NCI-H748 (cell line): ENCODE measurements at regions not wholly inside any gene's neighbourhood (a gene's known extent, or its start where the extent isn't known, plus 50 kb on each side); places are given as distances from the start of the nearest gene placed in this dataset.

ENCODE experiments used
- DNase-seq: peaks from one replicate; lab custom pipeline; 2025; ENCODE audit not compliant: unreplicated experiment; lab: John Stamatoyannopoulos, UW

DNA sequence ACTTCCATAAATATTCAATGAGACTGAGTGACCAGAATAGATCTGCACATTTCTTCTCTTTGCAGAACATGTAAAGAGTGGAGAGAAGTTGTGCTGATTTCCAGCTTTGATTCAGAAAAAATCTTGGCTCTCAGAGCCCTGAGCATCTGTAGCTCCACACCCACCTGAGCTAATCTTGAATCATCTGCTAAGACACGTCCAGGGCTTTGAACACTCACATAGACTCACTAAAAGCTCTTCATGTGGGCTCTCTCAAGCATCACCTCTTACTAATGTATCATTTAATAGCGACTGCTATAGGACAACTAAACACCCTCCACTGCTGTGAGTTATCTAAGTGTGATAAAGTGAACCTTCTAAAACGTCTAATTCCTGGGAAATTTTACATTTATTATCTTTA lies 147.7 kb upstream of the GRIA3 start:
- DNase-seq, result no peak

DNA sequence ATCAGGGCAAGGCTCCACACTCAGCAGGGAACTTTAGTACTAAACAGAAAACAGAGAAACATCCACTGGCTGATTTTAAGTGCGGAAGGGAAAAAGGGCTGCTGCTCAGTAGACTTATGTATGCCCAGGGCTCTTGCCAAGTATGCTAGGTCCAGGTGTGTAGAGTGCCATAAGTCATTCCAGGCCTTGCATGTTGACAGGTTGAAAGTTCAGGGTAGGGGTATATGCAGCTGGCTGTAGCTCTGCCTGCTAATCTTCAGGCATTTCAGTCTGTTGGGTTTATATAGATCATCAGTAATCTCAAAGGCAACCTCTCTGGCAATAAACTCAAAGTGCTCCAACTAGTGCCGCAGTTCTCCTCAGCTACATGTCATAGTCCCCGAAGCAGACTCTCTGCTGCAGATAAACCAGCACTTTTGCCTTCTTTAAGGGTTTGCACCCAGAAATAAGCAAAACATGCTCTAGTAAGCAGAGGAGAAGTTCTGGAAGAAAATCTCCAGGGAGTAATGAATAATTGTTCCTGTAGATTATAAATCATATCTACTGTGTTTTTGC lies 134.9 kb upstream of the GRIA3 start:
- no peak for DNase-seq

DNA sequence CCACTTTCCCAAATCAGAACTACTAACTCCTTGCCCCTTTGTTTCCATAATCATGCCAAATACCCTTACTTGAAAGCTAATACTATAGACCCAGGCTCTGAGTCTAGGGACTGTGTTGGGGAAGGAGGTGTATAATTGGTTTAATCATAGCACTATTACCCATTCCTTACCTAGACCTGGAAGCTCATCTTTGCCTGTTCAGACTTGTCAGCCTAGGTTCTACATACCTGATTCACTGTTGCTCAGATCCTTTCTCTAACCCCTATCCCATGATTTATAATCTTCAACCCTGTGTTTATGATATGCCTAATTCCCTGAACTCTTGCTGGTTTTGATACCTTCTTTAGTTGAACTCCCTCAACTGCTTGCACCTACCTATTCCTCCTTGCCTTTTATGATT lies 123.1 kb upstream of the GRIA3 start:
- DNase-seq, result no peak

DNA sequence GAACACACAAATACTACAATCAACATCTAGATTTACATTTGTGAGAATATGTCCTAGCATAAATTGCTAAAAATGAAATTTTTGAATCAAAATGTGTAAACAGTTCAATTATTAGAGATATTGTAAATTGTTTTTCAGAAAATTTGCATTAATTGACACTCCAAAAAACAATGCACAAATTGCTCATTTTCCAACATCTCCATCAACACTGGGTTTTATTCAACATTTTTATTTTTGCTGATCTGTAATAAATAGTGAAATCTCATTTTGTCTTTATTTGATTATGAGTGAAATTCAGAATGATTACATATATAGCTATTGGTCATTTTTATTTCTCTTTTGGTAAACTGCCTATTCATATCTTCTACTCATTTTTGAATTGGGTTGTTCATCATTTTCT lies 120.0 kb upstream of the GRIA3 start:
- no peak for DNase-seq

DNA sequence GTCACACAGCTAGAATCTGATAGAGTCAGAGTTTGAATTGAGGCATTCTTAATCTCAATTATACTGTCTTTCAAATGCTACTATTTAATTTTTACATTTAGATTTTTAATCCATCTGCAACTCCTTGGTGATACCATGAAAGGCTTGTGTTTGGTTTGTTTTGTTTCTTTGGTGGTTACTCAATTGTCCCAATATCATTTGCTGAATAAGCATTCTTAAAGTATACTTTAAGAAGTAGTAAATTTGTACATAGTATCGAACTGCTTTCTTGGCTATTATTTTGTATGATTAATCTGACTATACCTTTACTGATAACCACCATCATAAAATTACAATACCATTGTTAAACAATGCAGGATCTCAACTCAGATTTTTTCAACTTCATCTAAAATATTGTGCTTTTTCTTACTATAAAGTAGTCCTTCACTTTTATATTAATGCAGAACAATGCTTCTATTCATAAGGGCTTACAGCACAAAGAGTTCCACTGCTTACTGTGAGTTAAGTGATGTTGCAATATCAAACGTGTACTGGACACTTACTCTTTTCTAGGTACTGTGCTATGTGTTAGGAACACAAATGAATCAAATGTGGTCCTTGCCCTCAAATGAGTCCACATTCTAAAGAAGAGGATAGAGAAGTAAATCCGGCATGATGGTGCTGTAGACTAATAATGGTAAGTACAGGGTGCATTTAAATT lies 111.2 kb upstream of the GRIA3 start:
- DNase-seq, result no peak

DNA sequence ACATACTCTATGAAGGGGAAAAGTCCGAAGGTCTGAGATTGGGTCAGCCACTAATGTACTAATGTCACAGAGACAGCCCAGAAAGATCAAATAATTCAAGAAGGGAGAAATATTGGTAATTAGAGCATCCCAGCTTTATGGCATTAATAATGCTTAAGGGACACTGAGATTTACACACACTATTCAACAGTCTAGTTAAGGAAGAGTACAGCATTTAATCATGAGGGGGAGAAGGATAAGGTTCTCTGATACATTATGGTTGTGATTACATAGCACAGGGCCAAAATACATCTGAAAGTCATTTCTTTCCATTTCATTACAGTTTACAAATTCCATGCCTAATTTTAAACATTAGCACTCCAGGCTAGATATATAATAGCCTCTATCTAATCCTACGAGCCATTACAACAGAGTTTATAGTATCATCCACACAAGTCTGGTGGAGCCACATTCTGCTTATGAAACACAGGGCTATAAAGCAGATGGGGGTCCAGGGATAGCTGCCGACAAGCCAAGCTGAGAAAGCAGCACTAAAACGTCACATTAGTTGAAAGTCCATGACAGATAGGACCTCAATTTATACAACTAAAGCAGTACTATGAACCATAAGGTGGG lies 108.0 kb upstream of the GRIA3 start:
- DNase-seq, result no peak

DNA sequence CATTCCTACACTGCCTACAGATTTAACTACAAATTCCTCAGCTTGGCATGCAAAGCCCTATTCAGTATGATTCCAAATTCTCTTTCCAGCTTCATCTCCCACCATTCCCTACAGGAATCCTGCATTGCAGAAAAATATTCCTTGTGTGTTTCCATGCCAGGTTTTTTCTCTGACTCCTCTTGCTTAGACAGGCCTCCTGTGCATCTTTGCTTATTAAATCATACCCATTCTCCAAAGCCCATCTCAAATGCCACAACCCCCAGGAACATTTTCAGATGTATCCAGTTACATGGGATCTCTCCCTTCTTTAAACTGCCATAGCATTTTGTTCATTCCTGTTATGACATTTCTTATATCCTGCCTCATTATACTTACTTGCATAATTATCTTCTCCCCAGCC lies 106.4 kb upstream of the GRIA3 start:
- no peak for DNase-seq

DNA sequence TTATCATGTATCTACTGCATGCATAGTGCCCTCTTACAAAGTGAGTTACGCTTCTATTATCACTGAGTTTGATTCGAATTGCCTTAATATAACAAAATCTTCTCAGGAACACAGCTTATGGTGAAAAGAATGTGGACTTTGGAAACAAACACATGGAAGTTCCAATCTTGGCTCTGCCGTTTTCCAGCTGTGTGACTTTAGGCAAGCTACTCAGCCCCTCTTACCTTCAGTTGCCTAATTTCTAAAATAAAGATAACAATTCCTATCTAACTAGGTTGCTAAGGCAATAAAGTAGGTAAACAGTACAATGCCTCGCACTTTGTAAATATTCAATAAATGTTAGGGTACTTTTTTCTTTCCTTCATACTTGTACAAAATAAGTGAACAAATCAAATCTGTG lies 104.0 kb upstream of the GRIA3 start:
- no peak for DNase-seq

DNA sequence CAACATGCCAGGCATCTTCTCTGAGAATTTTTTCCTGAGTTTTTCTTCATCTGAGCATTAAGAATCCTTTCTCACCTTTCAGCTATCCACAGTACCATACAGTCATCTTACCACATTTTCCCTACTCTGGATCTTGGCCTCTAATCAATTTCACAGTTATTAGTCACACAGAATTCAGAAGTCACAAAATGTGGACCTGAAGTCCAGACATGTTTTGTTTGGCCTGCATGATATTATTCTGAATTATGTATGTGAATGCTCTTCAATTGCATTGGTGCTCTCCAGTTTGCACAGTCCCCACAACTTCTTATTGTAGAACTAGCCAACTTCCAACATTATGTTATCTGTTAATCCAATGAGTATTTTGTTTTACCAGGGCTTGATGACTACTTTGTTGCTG lies 102.3 kb upstream of the GRIA3 start:
- no peak for DNase-seq

DNA sequence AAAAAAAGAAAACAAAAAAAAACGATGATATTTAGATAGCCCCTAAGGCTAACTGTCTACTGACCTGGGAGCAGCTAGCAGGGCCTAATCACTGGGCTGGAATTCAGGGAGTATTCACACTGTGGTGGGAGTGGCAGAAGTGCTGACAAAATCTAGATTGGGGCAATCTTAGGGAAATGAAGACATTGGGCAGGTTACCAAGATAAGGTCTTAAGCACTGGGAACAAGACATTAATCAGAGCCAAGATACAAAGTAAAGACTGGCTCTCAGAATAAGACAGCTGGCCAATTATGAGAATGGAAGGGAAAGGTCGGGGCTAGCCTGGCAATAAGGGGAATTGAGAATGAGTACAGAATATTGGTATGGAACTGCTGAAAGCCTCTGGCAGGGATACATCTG lies 100.2 kb upstream of the GRIA3 start:
- DNase-seq, result no peak

DNA sequence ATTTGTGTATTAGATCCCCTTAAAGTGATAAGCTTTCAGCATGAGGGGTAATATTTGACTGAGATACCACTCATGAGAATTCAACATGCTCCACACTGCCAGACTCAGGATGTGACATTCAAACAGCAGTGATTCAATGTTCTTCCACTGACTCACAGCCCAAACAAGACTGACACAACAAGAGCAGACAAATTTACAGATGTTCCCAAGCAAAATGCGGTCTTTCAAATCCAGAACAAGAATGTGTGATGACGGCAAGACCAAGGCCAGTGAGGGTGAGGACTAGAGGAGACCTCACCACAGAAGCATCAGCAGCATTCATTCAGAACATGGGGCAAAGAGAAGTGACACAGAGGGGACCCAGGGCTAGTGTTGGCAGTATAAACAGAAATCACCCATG lies 99.3 kb upstream of the GRIA3 start:
- no peak for DNase-seq

DNA sequence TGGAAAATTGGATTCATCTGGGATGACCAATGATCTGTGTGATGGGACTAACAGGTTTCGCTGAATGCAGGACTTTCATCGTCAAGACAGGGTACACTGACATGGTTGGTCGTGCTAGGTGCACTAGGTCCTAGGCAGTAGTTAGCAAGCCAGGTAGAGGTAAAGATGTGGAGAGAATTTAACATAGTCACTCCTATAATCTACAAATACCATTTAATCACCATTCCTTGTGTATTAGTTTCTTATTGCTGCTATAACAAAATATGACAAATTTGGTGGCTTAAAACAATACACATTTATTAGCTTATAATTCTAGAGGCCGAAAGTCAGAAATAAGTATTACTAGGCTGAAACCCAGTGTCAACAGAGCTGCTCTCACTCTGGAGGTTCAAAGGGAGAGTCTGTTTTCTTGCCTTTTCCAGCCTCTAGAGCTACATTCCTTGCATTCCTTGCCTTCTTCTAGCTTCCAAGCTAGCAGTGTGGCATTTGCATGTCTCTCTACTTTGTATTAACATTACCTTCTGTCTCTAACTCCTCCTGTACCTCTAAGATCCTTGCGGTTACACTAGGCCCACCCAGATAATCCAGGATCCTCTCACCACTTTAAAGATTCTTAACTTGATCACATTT lies 98.7 kb upstream of the GRIA3 start:
- DNase-seq, result no peak

DNA sequence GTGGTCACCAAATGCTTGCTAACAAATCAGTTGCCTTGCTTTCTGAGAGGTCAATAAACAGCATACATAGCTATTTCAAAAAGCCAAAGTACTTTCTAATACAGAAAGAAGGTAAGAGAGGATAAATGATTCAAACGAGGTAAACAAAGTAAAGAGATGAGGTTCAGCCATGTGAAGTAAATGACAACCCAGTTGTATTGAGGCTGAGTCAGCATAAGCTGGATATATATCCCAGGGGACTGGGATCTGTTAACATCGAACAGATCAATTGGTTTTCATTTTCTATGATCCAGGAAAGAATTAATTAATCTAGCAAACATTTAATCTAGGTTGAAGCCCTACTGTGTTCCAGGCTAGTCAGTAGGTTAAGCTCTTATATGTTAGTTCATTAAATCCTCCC lies 97.3 kb upstream of the GRIA3 start:
- DNase-seq, result no peak

DNA sequence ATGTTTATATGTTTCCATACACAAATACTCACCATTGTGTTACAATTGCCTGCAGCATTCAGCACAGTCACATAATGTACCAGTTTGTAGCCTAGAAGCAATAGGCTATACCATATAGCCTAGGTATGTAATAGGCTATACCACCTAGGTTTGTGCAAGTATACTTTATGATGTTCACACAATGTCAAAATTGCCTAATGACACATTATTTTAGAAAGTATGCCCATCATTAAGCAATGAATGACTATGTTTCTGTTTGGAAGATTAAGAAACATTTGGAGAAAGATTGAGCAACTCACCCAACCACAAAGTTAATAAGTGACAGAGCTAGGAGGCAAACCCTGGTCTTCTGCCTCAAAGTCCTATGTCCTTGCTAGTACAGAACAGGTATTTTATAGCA lies 96.8 kb upstream of the GRIA3 start:
- DNase-seq, result no peak

DNA sequence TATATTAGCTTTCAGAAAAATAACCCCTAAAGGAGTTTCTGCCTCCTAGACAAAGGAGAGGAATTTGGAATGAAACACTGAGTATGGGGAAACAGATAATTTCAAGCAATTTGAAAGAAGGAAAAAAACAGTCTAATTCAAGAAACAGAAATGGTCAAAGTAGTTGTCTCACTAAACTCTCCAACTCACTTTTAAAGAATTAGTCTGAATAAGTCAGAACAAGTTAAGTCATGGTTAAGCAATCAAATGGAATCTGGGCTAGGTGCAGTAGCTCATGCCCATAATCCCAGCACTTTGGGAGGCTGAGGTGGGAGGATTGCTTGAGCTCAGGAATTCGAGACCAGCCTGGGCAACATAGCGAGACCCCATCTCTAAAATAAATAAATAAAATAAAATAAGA lies 95.7 kb upstream of the GRIA3 start:
- no peak for DNase-seq

DNA sequence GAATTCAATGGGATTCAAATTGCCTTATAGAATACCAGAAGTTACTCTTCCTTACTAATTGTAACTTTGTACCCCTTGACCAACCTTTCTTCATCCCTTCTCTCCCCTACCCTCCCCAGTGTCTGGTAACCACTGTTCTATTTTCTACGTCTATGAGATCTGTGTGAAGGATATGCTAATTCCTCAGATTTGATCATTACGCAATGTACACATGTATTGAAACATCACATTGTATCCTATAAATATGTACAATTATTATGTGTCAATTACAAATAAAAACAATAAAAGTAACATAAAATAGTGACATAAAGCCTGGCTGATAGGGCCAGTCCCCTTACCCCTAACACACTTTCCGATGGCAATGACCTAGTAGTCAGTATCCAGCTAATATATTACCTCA lies 95.1 kb upstream of the GRIA3 start:
- no peak for DNase-seq

DNA sequence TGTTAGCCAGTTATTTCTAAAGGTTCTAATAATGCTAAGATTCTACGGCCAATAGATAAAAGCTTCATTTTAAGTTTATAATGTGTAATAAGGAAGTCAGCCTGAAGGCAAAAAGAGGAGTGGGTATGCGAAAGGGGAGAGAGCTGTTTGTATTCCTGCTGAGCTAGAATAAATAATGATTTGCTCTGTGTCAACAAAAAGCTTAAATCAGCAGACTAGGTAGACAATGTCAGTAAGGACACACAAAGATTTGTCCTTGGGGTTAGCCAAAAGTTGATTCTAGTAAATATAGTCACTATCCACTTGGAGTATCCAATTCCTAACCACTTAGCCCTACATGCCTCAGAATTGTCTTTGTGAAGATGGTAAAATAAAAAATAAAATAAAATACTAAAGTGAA lies 90.3 kb upstream of the GRIA3 start:
- peak; percentile 82 for DNase-seq

DNA sequence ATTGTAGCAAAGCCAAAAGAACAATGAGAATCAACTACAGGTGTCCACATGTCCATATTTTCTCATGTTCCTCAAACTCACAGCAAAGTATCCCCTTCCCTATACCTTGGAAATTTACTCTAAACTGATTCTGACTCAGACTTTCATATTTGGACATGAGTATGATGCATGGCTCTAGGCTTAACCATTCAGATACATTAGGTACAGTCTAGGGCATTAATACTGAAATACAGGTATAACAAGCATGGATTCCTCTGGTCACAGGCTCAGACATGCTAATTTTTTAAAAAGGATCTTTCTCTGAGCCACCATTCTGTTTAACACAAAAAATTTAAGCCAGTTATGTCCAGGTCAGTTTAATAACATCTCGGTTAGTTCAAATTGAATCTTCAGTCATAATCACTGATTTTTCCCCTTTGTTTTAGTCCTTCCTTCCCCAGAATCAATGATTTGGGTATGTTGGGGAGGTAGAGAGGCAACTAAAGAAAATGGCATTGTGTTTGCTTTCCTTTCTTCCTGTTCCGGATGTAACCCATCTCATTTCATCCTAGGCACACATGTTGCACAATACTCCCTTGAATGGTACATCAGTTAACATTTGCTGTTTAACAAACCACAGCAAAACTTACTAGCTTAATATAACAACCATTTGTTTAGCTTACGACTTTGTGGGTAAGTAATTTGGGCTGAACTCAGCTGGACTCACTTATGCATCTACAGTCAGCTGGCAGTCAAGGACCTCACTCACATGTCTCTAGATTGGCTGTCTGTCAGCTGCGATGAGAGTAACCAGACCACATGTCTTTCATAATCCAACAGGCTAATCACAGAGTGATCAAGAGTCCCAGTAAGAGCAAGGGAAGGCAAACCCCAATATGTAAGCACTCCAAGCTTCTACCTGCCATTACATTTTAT lies 75.3 kb upstream of the GRIA3 start:
- no peak for DNase-seq

DNA sequence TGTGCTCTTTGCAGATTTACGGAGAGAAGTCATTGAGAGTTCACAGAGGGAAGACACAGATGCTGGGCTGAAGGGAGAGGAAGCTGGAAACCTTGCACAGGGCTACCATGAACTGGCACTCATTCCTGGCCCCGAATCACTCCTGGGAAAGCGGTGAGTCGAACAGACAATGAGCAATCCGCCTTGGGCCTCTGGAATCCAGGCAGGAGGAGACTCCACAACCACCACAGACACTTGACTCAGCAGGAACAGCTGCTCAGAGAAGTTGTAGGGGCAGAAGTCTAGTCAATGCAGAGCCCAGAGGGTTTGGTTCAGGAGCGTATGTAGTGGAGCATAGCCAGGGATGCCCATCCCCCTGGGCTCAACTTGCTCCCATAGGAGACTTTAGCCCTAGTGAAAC lies 62.8 kb upstream of the GRIA3 start:
- DNase-seq, result no peak

DNA sequence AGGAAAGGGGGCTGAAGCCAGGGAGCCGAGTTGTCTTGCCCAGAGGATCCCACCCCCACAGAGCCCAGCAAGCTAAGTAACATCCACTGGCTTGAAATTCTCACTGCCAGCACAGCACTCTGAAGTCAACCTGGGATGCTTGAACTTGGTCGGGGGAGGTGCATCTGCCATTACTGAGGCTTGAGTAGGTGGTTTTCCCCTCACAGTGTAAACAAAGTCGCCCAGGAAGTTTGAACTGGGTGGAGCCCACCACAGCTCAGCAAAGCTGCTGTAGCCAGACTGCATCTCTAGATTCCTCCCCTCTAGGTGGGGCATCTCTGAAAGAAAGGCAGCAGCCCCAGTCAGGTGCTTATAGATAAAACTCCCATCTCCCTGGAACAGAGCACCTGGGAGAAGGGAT lies 54.3 kb upstream of the GRIA3 start:
- peak; percentile 13 for DNase-seq
